HG02798 (cell line): ENCODE measurements at regions not wholly inside any gene's neighbourhood (a gene's known extent, or its start where the extent isn't known, plus 50 kb on each side); places are given as distances from the start of the nearest gene placed in this dataset.

ENCODE experiments used
- ATAC-seq: cut with Tn5 transposase; IDR thresholded peaks from one replicate; pipeline ENCODE4 v1.9.1; 2021; ENCODE audit warnings: mild to moderate bottlenecking; ENCODE audit not compliant: unreplicated experiment, poor library complexity

- no peak for ATAC-seq
These were observed 477.5 kb upstream of the EEF2KMT start for GRCh38 chr16:5575121-5575520.

GRCh38 chr16:5572056-5572455 is 474.5 kb upstream of the EEF2KMT start:
- no peak for ATAC-seq

GRCh38 chr16:5571446-5571845 is 473.9 kb upstream of the EEF2KMT start:
- no peak for ATAC-seq

DNA sequence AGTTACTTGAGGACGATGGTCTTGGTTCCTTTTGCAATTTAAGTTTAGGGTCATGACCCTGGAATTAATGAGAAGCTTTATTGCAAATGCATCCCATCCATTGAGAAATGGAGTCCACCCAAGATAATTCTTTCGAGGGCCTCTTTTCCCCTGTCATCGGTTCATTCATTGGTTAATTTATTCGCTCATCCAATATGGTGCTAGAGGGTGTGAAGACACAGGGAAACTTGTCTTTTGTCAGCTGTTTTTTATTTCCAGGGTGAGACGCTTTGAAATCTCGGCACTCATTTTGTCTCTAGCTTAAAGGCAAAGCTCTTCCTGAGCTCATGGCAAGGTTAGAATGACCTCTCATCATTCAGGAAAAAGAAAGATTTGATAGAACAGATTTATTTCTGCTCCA is 464.2 kb upstream of the EEF2KMT start:
- ATAC-seq = no peak

DNA sequence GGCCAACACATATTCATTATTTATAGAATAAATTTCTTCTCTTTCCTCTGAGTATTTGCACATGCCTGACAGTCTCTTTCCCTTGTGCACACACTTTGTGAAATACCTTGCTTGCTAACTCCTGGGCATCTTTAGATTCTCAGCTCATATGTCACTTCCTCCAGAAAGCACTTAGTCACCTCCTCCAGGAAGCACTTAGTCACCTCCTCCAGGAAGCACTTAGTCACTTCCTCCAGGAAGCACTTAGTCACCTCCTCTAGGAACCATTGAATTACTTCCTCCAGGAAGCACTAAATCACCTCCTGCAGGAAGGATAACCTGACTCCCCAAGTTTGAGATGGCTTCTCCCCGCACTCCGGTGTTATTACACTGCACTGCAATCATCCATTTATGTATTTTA is 462.5 kb upstream of the EEF2KMT start:
- no peak for ATAC-seq

DNA sequence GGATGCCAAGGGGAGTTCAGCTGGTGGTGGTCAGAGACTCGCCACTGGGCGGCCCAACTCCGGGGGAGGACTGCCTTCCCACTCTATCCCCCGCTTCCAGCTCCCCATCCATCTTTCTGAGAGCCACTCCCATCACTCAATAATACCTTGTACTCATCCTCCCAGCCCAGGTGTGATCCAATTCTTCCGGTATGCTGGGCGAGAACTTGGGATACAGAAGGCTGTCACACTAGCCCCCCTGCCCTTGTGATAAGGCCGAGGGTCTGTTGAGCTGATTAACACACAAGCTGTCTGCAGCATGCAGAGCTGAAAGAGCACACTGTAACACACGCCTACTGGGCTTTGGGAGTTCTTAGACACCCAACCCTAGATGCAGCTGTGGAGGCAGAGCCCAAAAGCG is 460.4 kb upstream of the EEF2KMT start:
- no peak for ATAC-seq

DNA sequence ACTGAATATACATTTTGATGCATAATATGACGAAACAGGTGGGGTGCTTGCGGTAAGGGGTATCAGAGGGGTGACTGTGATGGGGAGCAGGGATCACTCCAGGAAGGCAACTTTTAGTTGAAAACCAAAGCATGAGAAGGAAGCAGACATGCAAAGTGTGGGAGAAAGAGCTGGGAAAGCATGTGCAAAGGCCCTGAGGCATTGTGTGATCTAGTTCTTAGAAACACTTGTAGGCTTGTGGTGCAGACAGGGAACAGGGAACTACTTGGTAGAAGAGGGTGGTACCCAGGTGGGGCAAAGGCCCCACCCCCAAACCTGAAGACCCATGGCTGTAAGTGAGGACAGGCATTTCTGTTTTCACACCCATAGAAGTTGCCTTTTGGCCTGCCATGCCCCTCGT is 459.9 kb upstream of the EEF2KMT start:
- ATAC-seq = no peak

DNA sequence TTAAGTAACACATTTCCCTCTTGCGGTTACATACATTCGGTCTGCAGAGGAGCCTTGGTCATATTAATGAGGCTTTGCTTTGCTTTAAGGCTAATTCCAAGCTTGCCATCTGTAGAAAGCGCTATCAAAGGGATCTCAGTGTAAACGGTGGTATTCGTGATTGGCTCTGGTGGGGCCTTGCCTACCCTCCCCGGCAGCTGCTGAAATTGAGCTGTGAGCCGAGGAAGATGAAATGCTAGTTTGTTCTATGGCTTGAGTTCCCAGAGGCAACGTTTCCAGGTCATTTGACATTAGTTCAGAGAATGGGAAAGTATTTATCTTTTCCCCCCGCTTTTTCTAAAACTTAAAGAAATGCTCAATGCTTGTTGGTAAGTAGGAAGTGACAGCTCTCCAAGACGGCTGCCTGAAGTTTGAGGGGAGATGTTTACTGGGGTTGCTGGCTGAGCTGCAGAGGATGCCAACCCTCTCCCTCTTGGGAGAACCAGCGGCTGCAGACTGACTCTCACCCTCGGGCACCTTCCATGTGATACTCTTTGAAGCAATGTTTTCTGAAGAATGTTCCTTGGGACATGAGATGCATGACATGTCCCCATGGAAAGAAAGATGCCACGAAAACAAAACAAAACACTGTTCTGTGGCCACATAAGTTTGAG is 458.7 kb upstream of the EEF2KMT start:
- ATAC-seq = no peak

GRCh38 chr16:5551909-5552308 is 454.3 kb upstream of the EEF2KMT start:
- ATAC-seq = no peak

- no peak for ATAC-seq
These were observed 452.2 kb upstream of the EEF2KMT start for GRCh38 chr16:5549802-5550201.

DNA sequence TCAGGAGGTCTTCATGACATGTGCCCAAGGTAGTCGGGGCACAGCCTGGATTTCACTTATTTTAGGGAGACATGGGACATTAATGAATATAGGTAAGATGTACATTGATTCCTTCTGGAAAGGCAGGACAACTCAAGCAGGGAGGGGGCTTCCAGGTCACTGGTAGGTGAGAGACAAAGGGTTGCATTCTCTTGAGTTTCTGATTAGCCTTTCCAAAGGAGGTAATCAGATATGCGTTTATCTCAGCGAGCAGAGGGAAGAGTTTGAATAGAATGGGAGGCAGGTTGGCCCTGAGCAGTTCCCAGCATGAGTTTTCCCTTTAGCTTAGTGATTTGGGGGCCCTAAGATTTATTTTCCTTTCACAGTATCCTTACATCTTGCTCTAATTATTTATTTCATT is 443.8 kb upstream of the EEF2KMT start:
- ATAC-seq = no peak

GRCh38 chr16:5537347-5537746 is 439.8 kb upstream of the EEF2KMT start:
- no peak for ATAC-seq

DNA sequence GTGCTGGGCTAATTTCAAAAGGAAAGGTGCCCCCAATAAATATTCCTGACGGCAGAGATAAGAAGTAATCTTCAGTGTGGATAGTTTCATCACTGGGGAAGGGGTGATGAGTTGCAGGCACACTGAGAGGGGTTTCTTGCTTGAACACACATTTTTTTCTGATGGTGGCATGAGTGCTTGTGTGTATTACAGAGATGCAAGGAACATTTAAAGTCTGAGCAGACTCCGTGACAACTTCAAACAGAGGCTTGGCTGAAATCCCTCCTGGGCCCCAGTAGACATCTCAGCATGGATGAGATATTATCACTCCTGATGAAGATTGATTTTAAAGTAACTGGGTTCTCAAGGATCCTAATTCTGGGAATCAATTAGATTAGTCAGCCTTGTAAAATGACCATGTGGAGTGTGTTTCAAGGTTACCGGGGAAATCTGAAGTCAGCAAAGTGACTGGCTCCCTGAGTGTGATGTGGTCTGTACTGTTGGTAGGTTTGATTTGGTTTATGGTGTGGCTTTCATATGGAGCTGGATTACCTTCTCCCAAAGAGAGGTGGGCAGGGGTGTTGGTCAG is 435.8 kb upstream of the EEF2KMT start:
- no peak for ATAC-seq

DNA sequence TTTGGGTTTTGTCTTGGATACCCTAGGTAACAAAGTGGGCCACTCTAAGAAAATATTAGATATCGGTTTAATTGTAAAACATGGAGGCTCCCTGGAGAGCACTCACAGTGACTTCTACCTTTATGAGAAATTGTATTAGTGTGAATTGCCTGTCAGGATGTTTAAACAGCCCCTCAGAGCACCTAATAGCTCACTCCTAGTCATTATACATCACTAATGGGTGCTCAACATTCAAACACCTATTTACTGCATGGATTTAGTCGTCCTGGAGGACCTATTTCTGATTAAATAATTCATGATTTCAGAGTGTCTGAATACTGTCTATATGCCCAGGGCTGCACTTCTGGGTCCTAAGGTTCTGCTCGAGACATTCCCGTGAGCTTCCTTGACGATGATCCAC is 430.2 kb upstream of the EEF2KMT start:
- no peak for ATAC-seq

- no peak for ATAC-seq
These were observed 429.2 kb upstream of the EEF2KMT start for GRCh38 chr16:5526826-5527225.

DNA sequence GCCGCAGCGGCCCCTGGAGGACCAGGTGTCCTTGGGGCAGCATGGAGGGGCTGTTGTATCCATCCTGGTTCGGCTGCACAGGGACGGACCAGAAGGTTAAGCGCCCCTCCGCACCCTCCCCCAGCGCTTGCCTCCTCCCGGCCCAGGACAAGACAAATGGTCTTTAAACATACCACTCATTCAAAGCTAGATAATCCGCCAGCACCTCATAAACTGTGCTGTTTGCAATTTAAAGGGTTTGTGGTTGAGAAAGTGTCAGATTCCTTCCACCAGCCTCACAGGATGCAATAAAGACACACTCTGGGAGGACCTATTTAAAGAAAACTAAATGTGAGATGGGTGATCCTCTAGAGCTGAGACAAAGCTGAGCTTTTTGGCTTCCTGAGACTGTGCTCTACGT is 426.2 kb upstream of the EEF2KMT start:
- ATAC-seq = no peak

GRCh38 chr16:5516115-5516514 is 418.5 kb upstream of the EEF2KMT start:
- ATAC-seq = no peak

- no peak for ATAC-seq
These were observed 414.4 kb upstream of the EEF2KMT start for GRCh38 chr16:5512014-5512413.

- ATAC-seq = no peak
These were observed 413.3 kb upstream of the EEF2KMT start for GRCh38 chr16:5510819-5511370.

GRCh38 chr16:5509794-5510193 is 412.2 kb upstream of the EEF2KMT start:
- no peak for ATAC-seq

DNA sequence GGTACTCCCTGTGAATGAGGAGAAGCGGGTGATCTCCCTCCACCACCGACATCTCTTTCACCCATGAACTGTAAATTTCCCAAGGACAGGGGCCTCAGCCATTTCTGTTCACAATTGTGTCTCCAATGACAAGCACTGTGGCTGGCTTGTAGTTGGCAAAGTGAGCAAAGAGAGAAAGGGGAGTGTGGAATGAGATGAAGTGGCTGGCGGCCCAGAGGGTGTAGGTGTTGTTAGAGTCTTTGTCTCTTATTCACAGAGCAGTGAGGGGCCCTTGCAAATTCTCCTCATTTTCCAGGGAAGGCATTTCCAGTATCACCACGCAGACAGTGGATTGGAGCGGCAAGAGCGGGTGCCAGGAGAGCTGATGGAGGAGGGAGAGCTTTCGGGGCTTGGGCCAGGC is 411.7 kb upstream of the EEF2KMT start:
- ATAC-seq = no peak

GRCh38 chr16:5508371-5508770 is 410.8 kb upstream of the EEF2KMT start:
- no peak for ATAC-seq
